ENCODE measurements at regions not wholly inside any gene's neighbourhood (a gene's known extent, or its start where the extent isn't known, plus 50 kb on each side); places are given as distances from the start of the nearest gene placed in this dataset.
"Not testable (repeated sequence)": the region's sequence is repeated elsewhere in the genome, so short reads cannot be mapped to it uniquely, and the experiment has no call there.

DNA sequence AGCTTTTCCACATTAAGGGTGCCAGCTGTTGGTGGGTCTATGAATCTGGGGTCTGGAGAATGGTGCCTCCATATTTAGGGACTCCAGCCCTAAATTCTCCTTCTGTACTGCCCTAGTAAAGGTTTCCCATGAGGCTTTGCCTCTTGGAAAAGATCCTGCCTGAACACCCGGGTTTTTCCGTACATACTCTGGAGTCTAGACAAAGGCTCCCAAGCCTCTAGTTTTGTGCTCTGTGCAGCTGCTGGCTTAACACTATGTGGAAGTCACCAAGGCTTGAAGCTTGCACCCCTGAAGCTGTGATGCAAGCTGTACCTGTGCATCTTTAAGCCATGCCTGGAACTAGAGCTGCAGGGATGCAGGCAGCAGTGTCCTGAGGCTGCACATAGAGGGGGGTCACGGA, 230.5 kb downstream of the CWH43 start:
- not testable (repeated sequence) for H3K9me3 ChIP-seq

DNA sequence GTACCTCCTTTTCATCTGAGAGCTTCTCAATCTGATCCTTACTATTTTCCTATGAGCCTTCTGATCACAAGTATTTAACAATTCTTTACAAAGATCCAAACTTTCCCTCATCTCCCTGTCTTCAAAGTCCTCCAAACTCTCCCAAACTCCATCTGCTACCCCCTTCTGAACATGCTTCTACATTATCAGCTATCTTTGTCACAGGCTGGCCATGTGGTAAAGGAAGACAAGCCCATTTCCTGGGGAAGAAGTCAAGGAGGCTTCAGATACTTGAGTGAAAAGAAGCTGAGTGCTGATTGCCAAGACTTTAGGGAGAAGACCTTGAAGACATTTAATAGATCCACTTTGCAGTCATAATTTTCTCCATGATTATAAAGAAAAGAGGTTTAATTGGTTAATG, 231.4 kb downstream of the CWH43 start:
- no peaks in the 10 kb centered on the region for H3K27me3 ChIP-seq
- no peaks in the 10 kb centered on the region for H3K9me3 ChIP-seq
- H3K4me3 ChIP-seq = no peak overlapping the region
- H3K36me3 ChIP-seq = no peaks in the 10 kb centered on the region
- DNase-seq = no peak

More for the DNA sequence above, 230.5 kb downstream of the CWH43 start:
- not testable (repeated sequence) for H3K36me3 ChIP-seq, DNase-seq, H3K27me3 ChIP-seq, H3K4me3 ChIP-seq

DNA sequence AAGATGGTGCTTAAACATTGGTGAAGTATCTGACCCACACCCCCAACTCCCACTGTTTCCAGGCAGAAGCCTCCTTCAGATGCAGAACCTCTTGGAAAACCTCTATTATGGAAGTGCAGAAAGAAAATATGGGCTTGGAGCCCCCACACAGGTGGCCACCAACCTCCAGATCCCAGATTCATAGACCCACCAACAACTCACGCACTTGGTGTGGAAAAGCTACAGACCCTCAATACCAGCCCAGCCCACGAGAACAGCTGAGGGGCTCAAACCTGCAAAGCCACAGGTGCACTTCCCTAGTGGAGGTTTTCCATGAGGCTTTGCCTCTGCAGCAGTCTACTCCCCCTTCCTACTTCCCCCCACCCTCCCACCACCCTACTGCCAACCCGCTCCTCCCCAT, 232.0 kb downstream of the CWH43 start:
- not testable (repeated sequence) for H3K36me3 ChIP-seq, H3K9me3 ChIP-seq, H3K27me3 ChIP-seq, DNase-seq, H3K4me3 ChIP-seq

GRCh38 chr4:49218931-49219330, 232.9 kb downstream of the CWH43 start:
- not testable (repeated sequence) for H3K4me3 ChIP-seq, H3K36me3 ChIP-seq, DNase-seq

GRCh38 chr4:49219489-49220225, 233.6 kb downstream of the CWH43 start:
- not testable (repeated sequence) for H3K27me3 ChIP-seq, H3K9me3 ChIP-seq, H3K36me3 ChIP-seq, DNase-seq, H3K4me3 ChIP-seq

More at GRCh38 chr4:49218931-49219330, 232.9 kb downstream of the CWH43 start:
- H3K9me3 ChIP-seq, H3K27me3 ChIP-seq: not testable (repeated sequence)

GRCh38 chr4:49221209-49221608, 235.1 kb downstream of the CWH43 start:
- no peaks in the 10 kb centered on the region for H3K9me3 ChIP-seq
- H3K27me3 ChIP-seq = no peaks in the 10 kb centered on the region
- no peaks in the 10 kb centered on the region for H3K36me3 ChIP-seq
- no peak overlapping the region for H3K4me3 ChIP-seq
- DNase-seq = no peak

GRCh38 chr4:49222810-49223209, 236.7 kb downstream of the CWH43 start:
- not testable (repeated sequence) for H3K4me3 ChIP-seq, H3K9me3 ChIP-seq, H3K27me3 ChIP-seq, DNase-seq, H3K36me3 ChIP-seq

DNA sequence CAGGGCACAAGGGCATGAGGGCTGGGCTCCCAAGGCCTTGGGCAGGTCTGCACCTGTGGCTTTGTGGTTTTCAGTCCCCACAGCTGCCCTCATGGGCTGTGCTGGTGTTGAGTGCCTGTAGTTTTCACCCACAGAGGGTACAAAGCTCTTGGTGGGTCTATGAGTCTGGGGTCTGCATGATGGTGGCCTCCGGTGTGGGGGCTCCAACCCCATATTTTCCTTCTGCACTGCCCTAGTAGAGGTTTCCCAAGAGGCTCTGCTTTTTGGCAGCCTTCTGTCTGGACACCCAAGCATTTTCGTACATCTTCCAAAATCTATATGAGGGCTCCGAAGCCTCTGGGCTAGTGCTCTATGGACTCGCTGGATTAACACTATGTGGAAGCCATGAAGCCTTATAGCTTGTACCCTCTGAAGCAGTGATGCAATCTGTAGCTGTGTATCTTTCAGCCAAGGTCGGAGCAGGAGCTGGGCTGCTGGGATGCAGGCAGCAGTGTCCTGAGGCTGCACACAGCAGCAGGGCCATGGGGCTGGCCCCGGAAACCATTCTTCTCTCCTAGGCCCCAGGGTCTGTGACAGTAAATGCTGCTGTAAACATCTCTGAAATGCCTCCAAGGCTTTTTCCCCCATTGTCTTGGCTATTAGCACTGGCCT, 240.3 kb downstream of the CWH43 start:
- not testable (repeated sequence) for DNase-seq, H3K4me3 ChIP-seq, H3K9me3 ChIP-seq, H3K36me3 ChIP-seq, H3K27me3 ChIP-seq

DNA sequence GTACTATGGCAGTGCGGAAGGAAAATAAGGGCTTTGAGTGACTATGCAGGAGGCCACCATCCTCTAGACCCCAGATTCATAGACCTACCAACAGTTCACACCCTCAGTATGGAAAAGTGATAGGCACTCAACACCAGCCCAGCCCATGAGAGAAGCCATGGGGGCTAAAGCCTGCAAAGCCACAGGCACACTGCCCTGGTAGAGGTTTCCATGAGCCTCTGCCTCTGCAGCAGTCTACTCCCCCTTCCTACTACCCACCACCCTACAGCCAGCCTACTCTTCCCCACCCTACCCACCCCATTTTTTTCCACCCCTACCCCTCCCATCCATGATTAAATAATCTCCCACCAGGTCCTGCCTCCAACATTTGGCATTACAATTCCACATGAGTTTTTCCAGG, 241.9 kb downstream of the CWH43 start:
- H3K36me3 ChIP-seq, DNase-seq, H3K27me3 ChIP-seq, H3K4me3 ChIP-seq, H3K9me3 ChIP-seq: not testable (repeated sequence)

- not testable (repeated sequence) for H3K36me3 ChIP-seq, H3K27me3 ChIP-seq, DNase-seq, H3K4me3 ChIP-seq, H3K9me3 ChIP-seq
These were observed 243.2 kb downstream of the CWH43 start for GRCh38 chr4:49229243-49229642.

- H3K27me3 ChIP-seq, DNase-seq, H3K4me3 ChIP-seq, H3K9me3 ChIP-seq, H3K36me3 ChIP-seq: not testable (repeated sequence)
These were observed 243.6 kb downstream of the CWH43 start for GRCh38 chr4:49229713-49230112.

- not testable (repeated sequence) for DNase-seq, H3K9me3 ChIP-seq, H3K36me3 ChIP-seq, H3K27me3 ChIP-seq, H3K4me3 ChIP-seq
These were observed 247.3 kb downstream of the CWH43 start for GRCh38 chr4:49233346-49233745.

DNA sequence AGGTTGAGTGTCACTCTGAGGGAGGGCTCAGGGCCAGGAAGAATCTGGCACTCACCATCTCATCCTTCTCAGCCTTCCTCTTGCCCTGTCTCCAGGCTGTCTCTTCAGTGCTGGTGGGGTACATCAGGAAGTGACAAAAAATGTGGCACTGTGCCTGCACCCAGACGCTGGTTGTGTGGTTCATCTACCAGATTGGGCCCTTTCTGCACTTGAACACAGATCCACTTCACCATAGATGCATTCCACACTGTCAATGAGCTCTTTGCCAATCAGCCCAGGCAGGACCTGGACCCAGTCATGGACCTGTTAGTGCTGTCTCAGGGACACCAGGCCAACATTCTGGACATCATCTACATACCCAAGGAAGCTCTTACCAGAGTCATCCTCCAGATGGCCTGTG, 247.7 kb downstream of the CWH43 start:
- not testable (repeated sequence) for H3K36me3 ChIP-seq, H3K27me3 ChIP-seq, H3K4me3 ChIP-seq

GRCh38 chr4:49234382-49234781, 248.3 kb downstream of the CWH43 start:
- H3K27me3 ChIP-seq, H3K36me3 ChIP-seq, DNase-seq, H3K4me3 ChIP-seq, H3K9me3 ChIP-seq: not testable (repeated sequence)

More for the DNA sequence above, 247.7 kb downstream of the CWH43 start:
- not testable (repeated sequence) for H3K9me3 ChIP-seq, DNase-seq

DNA sequence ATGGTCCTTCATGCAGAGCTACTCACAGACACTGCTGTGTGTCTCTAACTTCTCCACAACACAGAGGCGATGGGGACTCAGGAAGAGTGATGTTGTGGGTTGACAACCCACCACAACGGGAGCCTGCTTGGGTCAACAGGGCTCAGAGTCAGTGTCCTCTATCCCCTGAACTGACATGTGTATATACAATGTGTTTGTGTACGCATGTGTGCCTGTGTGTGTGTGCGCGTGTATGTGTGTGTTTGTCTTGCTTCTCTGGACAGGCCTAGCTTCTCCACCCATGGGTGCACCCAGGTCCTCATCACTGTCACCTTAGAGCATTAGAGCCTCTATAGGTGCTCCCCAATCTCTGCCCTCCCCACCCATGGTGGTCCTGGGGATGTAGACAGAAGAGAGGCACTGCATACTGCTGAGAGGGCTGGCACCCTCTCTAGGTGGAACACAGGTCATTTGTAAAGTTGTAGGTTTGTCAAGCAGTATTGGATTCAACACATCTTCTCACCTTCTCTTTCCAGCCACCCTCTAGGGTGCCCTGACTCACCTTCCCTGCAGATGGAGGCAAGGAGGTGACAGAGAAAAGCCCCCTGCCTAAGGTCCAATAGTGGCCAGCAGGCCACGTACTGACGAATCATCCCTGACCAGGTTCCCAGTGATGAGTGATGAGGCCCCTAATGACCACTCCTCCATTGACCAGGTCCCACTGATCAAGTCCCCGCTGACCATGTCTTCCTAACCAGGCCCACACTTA, 249.5 kb downstream of the CWH43 start:
- H3K27me3 ChIP-seq, H3K9me3 ChIP-seq, H3K4me3 ChIP-seq, H3K36me3 ChIP-seq, DNase-seq: not testable (repeated sequence)

DNA sequence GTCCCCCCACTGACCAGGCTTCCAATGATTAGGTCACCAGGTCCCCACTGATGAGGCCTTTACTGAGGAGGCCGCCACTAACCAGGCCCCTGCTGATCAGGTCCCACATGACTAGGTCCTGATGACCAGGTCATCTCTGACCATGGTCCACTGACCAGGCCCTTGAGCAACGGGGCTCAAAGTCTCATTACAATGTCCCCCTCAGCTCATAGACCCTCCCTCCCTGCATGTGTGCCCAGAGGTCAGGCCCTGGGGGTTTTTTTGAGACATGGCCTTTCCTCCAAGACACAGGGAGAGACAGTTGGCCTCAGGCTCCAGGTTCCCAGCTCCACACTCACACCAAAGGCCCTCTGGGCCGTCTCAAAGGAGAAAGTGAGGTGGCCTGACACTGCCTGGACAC, 250.4 kb downstream of the CWH43 start:
- not testable (repeated sequence) for H3K27me3 ChIP-seq, H3K9me3 ChIP-seq, DNase-seq

GRCh38 chr4:49241295-49241694, 255.2 kb downstream of the CWH43 start:
- not testable (repeated sequence) for H3K27me3 ChIP-seq, H3K4me3 ChIP-seq, H3K36me3 ChIP-seq, DNase-seq, H3K9me3 ChIP-seq

More for the DNA sequence above, 250.4 kb downstream of the CWH43 start:
- not testable (repeated sequence) for H3K4me3 ChIP-seq, H3K36me3 ChIP-seq

DNA sequence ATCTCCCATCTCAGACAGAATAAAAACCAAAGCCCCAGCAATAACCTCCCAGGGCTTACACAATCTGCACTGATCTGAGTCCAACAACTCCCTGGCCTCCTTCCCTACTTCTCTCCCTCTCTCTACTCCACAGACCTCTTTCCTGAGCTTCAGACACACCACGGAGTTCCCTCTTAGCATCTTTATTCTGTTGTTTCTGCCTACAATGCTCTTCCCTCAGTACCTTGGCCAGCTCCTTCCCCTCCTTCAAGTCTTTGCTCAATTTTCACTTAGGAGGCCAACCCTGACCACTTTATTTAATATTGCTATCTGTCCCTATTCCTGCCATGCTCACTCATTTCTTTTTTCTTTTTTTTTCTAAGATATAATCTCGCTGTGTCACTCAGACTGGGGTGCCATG, 276.7 kb downstream of the CWH43 start:
- not testable (repeated sequence) for H3K36me3 ChIP-seq, H3K4me3 ChIP-seq, H3K27me3 ChIP-seq, DNase-seq, H3K9me3 ChIP-seq
